Activated CD8-positive, alpha-beta T cell treated with anti-CD3 and anti-CD28 coated beads for 36 hours (primary cell): ENCODE measurements at regions not wholly inside any gene's neighbourhood (a gene's known extent, or its start where the extent isn't known, plus 50 kb on each side); places are given as distances from the start of the nearest gene placed in this dataset.

Source experiments
- ATAC-seq: fragments of 200-7000 bp; cut with Tn5 transposase; one replicate; pipeline ENCODE4 v1.10.0; 2021; ENCODE audit warnings: mild to moderate bottlenecking, moderate library complexity
- CTCF ChIA-PET: fragments of 350-600 bp; sonication (Branson Sonifier 250); formaldehyde crosslinking; loops from one replicate; lab custom pipeline; 2021; ENCODE audit warnings: antibody characterized with exemption; lab: Charles Lee
- POLR2A ChIA-PET: fragments of 350-600 bp; sonication (Branson Sonifier 250); formaldehyde crosslinking; loops from one replicate; lab custom pipeline; 2021; ENCODE audit warnings: antibody characterized with exemption; lab: Charles Lee
- DNase-seq: peaks from one replicate; pipeline ENCODE4 v3.0.0-alpha.2; 2020
- H3K27ac Mint-ChIP-seq: one replicate; pipeline ENCODE4 v1.8.0; 2021; ENCODE audit warnings: mild to moderate bottlenecking, mixed read lengths
- H3K27me3 Mint-ChIP-seq: one replicate; pipeline ENCODE4 v1.8.0; 2021; ENCODE audit warnings: mixed read lengths
- H3K36me3 Mint-ChIP-seq: one replicate; pipeline ENCODE4 v1.8.0; 2021; ENCODE audit warnings: low read depth, mixed read lengths
- H3K4me1 Mint-ChIP-seq: one replicate; pipeline ENCODE4 v1.8.0; 2021; ENCODE audit warnings: low read depth, mixed read lengths
- H3K4me3 Mint-ChIP-seq: one replicate; pipeline ENCODE4 v1.8.0; 2021; ENCODE audit warnings: mild to moderate bottlenecking, moderate library complexity, mixed read lengths
- H3K9me3 Mint-ChIP-seq: one replicate; pipeline ENCODE4 v1.8.0; 2021; ENCODE audit warnings: mixed read lengths
- CTCF ChIP-seq: fragments of 200-600 bp; IDR thresholded peaks from one replicate; pipeline ENCODE4 v1.8.0; 2022; ENCODE audit warnings: antibody characterized with exemption, mild to moderate bottlenecking
- intact Hi-C: fragments of 100-400 bp; cut with micrococcal nuclease; formaldehyde crosslinking; loops from one replicate; pipeline ENCODE4 v1.10.0; 2022

GRCh38 chr10:62634576-62634975 lies 169.9 kb upstream of the ADO start:
- CTCF ChIA-PET: interaction anchor here (0.6 to 1.4 kb wide), 2 partner anchors 14 to 183 kb away, joined by 3 to 6 read pairs; no protein-coding TSS in a partner anchor
- POLR2A ChIA-PET: no interaction called here
- no peak overlapping the region for H3K27ac Mint-ChIP-seq

GRCh38 chr10:62635127-62635526 lies 169.4 kb upstream of the ADO start:
- no peak for ATAC-seq
- no peak for TF ChIP-seq CTCF
- intact Hi-C loops: loop anchor here (5.0 kb wide), 1 partner anchor 97 kb away; no protein-coding TSS in a partner anchor
- H3K27me3 Mint-ChIP-seq: no peaks in the 10 kb centered on the region
- no peak overlapping the region for H3K27ac Mint-ChIP-seq
- no peak overlapping the region for H3K4me3 Mint-ChIP-seq
- ChIA-PET CTCF (interaction anchor here (0.6 to 1.4 kb wide), 2 partner anchors 13 to 182 kb away, joined by 3 to 6 read pairs; no protein-coding TSS in a partner anchor), POLR2A (no interaction called here)
- peaks cover 3% of the 10 kb centered on the region for H3K9me3 Mint-ChIP-seq
- no peaks in the 10 kb centered on the region for H3K36me3 Mint-ChIP-seq
- H3K4me1 Mint-ChIP-seq: peaks cover 27% of the 10 kb centered on the region
- no peak for DNase-seq

More at GRCh38 chr10:62634576-62634975, 169.9 kb upstream of the ADO start:
- no peak for TF ChIP-seq CTCF
- ATAC-seq (no peak), DNase-seq (no peak)
- H3K4me3 Mint-ChIP-seq: no peak overlapping the region
- no peaks in the 10 kb centered on the region for H3K36me3 Mint-ChIP-seq
- H3K9me3 Mint-ChIP-seq: peaks cover 3% of the 10 kb centered on the region
- intact Hi-C loops: no loop called here
- H3K4me1 Mint-ChIP-seq: peaks cover 24% of the 10 kb centered on the region
- no peaks in the 10 kb centered on the region for H3K27me3 Mint-ChIP-seq

GRCh38 chr10:62636825-62637248 lies 167.7 kb upstream of the ADO start:
- intact Hi-C loops: loop anchor here (1.0 to 5.0 kb wide), 4 partner anchors 44 to 219 kb away; no protein-coding TSS in a partner anchor
- CTCF ChIA-PET: interaction anchor here (0.9 to 4.8 kb wide), 12 partner anchors 12 to 182 kb away, joined by 3 to 23 read pairs (median 6); partner anchors contain the start of gene EGR2
- H3K36me3 Mint-ChIP-seq: no peaks in the 10 kb centered on the region
- no peak overlapping the region for H3K27ac Mint-ChIP-seq
- TF ChIP-seq CTCF: no peak
- ATAC-seq (peak; percentile 17), DNase-seq (peak; percentile 41)
- no peak overlapping the region for H3K4me3 Mint-ChIP-seq
- POLR2A ChIA-PET: interaction anchor here (0.6 to 3.5 kb wide), 11 partner anchors 19 to 985 kb away, joined by 3 to 18 read pairs (median 3); partner anchors contain the start of genes ADO and EGR2
- H3K4me1 Mint-ChIP-seq: peaks cover 31% of the 10 kb centered on the region
- H3K9me3 Mint-ChIP-seq: peaks cover 2% of the 10 kb centered on the region
- no peaks in the 10 kb centered on the region for H3K27me3 Mint-ChIP-seq

GRCh38 chr10:62637249-62638061 lies 167.1 kb upstream of the ADO start:
- H3K27me3 Mint-ChIP-seq: no peaks in the 10 kb centered on the region
- H3K9me3 Mint-ChIP-seq: no peaks in the 10 kb centered on the region
- H3K27ac Mint-ChIP-seq: no peak overlapping the region
- H3K36me3 Mint-ChIP-seq: no peaks in the 10 kb centered on the region
- DNase-seq (peak; percentile 90), ATAC-seq (peak; percentile 93)
- H3K4me3 Mint-ChIP-seq: no peak overlapping the region
- no peak for TF ChIP-seq CTCF
- ChIA-PET CTCF (interaction anchor here (0.9 to 4.8 kb wide), 14 partner anchors 11 to 182 kb away, joined by 3 to 23 read pairs (median 6); partner anchors contain the start of gene EGR2), POLR2A (interaction anchor here (0.6 to 3.5 kb wide), 14 partner anchors 9 to 180 kb away, joined by 3 to 18 read pairs (median 4); partner anchors contain the start of genes ADO and EGR2)
- peaks cover 25% of the 10 kb centered on the region for H3K4me1 Mint-ChIP-seq
- intact Hi-C loops: loop anchor here (1.0 to 5.0 kb wide), 4 partner anchors 44 to 219 kb away; no protein-coding TSS in a partner anchor
